Hepatocyte (in vitro differentiated cells): ENCODE measurements at regions not wholly inside any gene's neighbourhood (a gene's known extent, or its start where the extent isn't known, plus 50 kb on each side); places are given as distances from the start of the nearest gene placed in this dataset.

Experiments used
- DNase-seq: peaks from one replicate; pipeline ENCODE4 v3.0.0-alpha.2; 2016; ENCODE audit warnings: low spot score
- H2AFZ ChIP-seq: fragments of 200-600 bp; sonication (generic); 2 replicates; pipeline ENCODE4 v1.6.0; 2016; ENCODE audit warnings: antibody characterized with exemption, mild to moderate bottlenecking
- H3K27ac ChIP-seq: fragments of 200-600 bp; sonication (generic); 2 replicates; pipeline ENCODE4 v1.5.1; 2016; ENCODE audit warnings: mild to moderate bottlenecking
- H3K27me3 ChIP-seq: fragments of 200-600 bp; sonication (generic); 2 replicates; pipeline ENCODE4 v1.6.1; 2016
- H3K36me3 ChIP-seq: fragments of 200-600 bp; sonication (generic); replicated peaks from 2 replicates; pipeline ENCODE4 v1.5.1; 2016; ENCODE audit warnings: low read depth; ENCODE audit not compliant: insufficient read depth
- H3K4me1 ChIP-seq: fragments of 200-600 bp; sonication (generic); 2 replicates; pipeline ENCODE4 v1.5.1; 2016; ENCODE audit warnings: mild to moderate bottlenecking, moderate library complexity; ENCODE audit not compliant: insufficient read depth
- H3K4me2 ChIP-seq: fragments of 200-600 bp; sonication (generic); 2 replicates; pipeline ENCODE4 v1.6.0; 2016
- H3K4me3 ChIP-seq: fragments of 200-600 bp; sonication (generic); 2 replicates; pipeline ENCODE4 v1.5.1; 2016; ENCODE audit warnings: mild to moderate bottlenecking
- H3K79me2 ChIP-seq: fragments of 200-600 bp; sonication (generic); 2 replicates; pipeline ENCODE4 v1.6.0; 2017; ENCODE audit warnings: mild to moderate bottlenecking
- H3K9me2 ChIP-seq: fragments of 200-600 bp; sonication (generic); replicated peaks from 2 replicates; pipeline ENCODE4 v1.6.0; 2017; ENCODE audit warnings: mild to moderate bottlenecking; ENCODE audit not compliant: insufficient read depth
- H3K9me3 ChIP-seq: fragments of 200-600 bp; sonication (generic); 2 replicates; pipeline ENCODE4 v1.5.1; 2016; ENCODE audit warnings: low read depth, mild to moderate bottlenecking
- H4K20me1 ChIP-seq: fragments of 200-600 bp; sonication (generic); 2 replicates; pipeline ENCODE4 v1.6.0; 2016; ENCODE audit warnings: mild to moderate bottlenecking; ENCODE audit not compliant: insufficient read depth, poor library complexity, severe bottlenecking
- EZH2 ChIP-seq: fragments of 200-600 bp; sonication (generic); IDR thresholded peaks from 2 replicates; pipeline ENCODE4 v1.6.1; 2016; ENCODE audit warnings: antibody characterized with exemption, mild to moderate bottlenecking, borderline replicate concordance
- EZH2phosphoT487 ChIP-seq: fragments of 200-600 bp; sonication (generic); IDR thresholded peaks from one replicate; pipeline ENCODE4 v1.6.1; 2018; ENCODE audit warnings: antibody characterized with exemption, mild to moderate bottlenecking, low read depth, moderate library complexity; ENCODE audit not compliant: unreplicated experiment, severe bottlenecking
- WGBS: methylation state at CpG from one replicate; pipeline ENCODE4 v1.1.6; 2016; ENCODE audit warnings: low lambda C conversion rate; ENCODE audit errors: missing lambda C conversion rate; 5-methylcytosine and 5-hydroxymethylcytosine counted together
- TF ChIP-seq, protein P1 (sequence below): fragments of 200-600 bp; sonication (generic); IDR thresholded peaks from 2 replicates; pipeline ENCODE4 v1.5.1; 2016; ENCODE audit warnings: antibody characterized with exemption, mild to moderate bottlenecking; ENCODE audit not compliant: poor library complexity

DNA sequence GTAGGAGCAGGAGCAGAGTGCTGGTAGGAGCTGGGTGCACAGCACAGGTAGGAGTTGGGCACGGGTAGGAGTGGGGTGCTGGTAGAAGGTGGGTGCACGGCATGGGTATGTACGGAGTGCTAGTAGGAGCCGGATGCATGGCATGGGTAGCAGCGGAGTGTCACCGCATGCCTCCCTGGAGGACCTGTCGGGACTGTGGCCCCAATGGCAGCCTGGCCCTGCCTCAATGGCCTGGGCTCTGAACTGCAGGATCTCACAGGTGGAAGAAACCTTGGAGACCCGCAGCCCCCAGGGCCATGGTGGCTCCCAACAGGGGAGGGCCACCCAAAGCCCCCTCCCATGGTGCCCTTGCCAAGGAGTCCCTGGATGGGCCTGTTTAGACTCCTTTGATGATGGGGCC, 1146.0 kb downstream of the UQCRFS1 start:
- H3K36me3 ChIP-seq: no peaks in the 10 kb centered on the region
- no peaks in the 10 kb centered on the region for H3K9me3 ChIP-seq
- H3K27me3 ChIP-seq: no peaks in the 10 kb centered on the region
- H3K9me2 ChIP-seq: no peaks in the 10 kb centered on the region
- H2AFZ ChIP-seq: no peak overlapping the region
- H3K79me2 ChIP-seq: no peaks in the 10 kb centered on the region
- no peak overlapping the region for H3K4me3 ChIP-seq
- H3K27ac ChIP-seq: no peak overlapping the region
- H4K20me1 ChIP-seq: no peaks in the 10 kb centered on the region
- no peaks in the 10 kb centered on the region for H3K4me1 ChIP-seq
- TF ChIP-seq EZH2 (no peak), EZH2phosphoT487 (no peak)
- TF ChIP-seq, protein P1, sequence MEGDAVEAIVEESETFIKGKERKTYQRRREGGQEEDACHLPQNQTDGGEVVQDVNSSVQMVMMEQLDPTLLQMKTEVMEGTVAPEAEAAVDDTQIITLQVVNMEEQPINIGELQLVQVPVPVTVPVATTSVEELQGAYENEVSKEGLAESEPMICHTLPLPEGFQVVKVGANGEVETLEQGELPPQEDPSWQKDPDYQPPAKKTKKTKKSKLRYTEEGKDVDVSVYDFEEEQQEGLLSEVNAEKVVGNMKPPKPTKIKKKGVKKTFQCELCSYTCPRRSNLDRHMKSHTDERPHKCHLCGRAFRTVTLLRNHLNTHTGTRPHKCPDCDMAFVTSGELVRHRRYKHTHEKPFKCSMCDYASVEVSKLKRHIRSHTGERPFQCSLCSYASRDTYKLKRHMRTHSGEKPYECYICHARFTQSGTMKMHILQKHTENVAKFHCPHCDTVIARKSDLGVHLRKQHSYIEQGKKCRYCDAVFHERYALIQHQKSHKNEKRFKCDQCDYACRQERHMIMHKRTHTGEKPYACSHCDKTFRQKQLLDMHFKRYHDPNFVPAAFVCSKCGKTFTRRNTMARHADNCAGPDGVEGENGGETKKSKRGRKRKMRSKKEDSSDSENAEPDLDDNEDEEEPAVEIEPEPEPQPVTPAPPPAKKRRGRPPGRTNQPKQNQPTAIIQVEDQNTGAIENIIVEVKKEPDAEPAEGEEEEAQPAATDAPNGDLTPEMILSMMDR: no peak
- DNase-seq: peak; percentile 3
- no peak overlapping the region for H3K4me2 ChIP-seq
- WGBS: 95% methylated on average over 8 of the region's 8 CpGs

DNA sequence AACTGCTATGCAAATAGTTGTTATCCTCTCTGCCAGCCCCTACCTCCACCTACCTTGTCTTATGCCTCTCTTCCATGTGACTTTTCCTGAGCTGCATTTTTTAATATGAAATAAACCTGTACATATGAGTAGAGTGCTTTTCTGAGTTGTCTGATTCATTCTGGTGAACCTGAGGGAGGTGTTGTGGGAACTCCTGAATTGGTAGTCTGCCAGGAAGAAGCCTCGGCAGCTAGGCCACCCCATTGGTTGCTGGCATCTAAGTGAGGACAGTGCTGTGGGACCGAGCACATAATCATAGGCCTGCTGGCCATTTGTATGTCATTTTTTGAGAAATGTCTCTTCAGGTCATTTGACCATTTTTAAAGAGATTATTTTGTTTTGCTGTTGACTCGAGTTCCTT, 1146.8 kb downstream of the UQCRFS1 start:
- H3K9me3 ChIP-seq: no peaks in the 10 kb centered on the region
- no peak overlapping the region for H3K4me2 ChIP-seq
- H3K27ac ChIP-seq: no peak overlapping the region

GRCh38 chr19:28065026-28065425, 1147.9 kb downstream of the UQCRFS1 start:
- no peak overlapping the region for H2AFZ ChIP-seq
- 21% methylated on average over 1 of the region's 1 CpG for WGBS
- no peak overlapping the region for H3K4me3 ChIP-seq
- no peaks in the 10 kb centered on the region for H3K4me1 ChIP-seq
- no peaks in the 10 kb centered on the region for H3K27me3 ChIP-seq
- no peaks in the 10 kb centered on the region for H3K36me3 ChIP-seq
- no peak for DNase-seq
- H3K9me3 ChIP-seq: no peaks in the 10 kb centered on the region
- no peak overlapping the region for H3K4me2 ChIP-seq
- no peaks in the 10 kb centered on the region for H3K79me2 ChIP-seq
- H4K20me1 ChIP-seq: no peaks in the 10 kb centered on the region
- no peak for TF ChIP-seq EZH2phosphoT487
- TF ChIP-seq, protein P1: no peak
- no peak for TF ChIP-seq EZH2
- H3K9me2 ChIP-seq: no peaks in the 10 kb centered on the region
- H3K27ac ChIP-seq: no peak overlapping the region

More for the DNA sequence above, 1146.8 kb downstream of the UQCRFS1 start:
- Histone ChIP-seq H3K4me3 (no peak overlapping the region), H3K4me1 (no peaks in the 10 kb centered on the region), H4K20me1 (no peaks in the 10 kb centered on the region), H3K79me2 (no peaks in the 10 kb centered on the region), H3K27me3 (no peaks in the 10 kb centered on the region), H3K36me3 (no peaks in the 10 kb centered on the region), H2AFZ (no peak overlapping the region), H3K9me2 (no peaks in the 10 kb centered on the region)
- TF ChIP-seq EZH2 (no peak), EZH2phosphoT487 (no peak)
- TF ChIP-seq, protein P1: no peak
- WGBS: 88% methylated on average over 3 of the region's 3 CpGs
- DNase-seq: no peak

- no peak overlapping the region for H2AFZ ChIP-seq
- H3K4me3 ChIP-seq: no peak overlapping the region
- H3K27ac ChIP-seq: no peak overlapping the region
- no peaks in the 10 kb centered on the region for H3K27me3 ChIP-seq
- no peaks in the 10 kb centered on the region for H3K9me3 ChIP-seq
- H3K9me2 ChIP-seq: no peaks in the 10 kb centered on the region
- H3K4me1 ChIP-seq: no peaks in the 10 kb centered on the region
- 88% methylated on average over 2 of the region's 2 CpGs for WGBS
- H3K36me3 ChIP-seq: no peaks in the 10 kb centered on the region
- H4K20me1 ChIP-seq: no peaks in the 10 kb centered on the region
- no peak for DNase-seq
- H3K4me2 ChIP-seq: no peak overlapping the region
- H3K79me2 ChIP-seq: no peaks in the 10 kb centered on the region
- TF ChIP-seq EZH2phosphoT487 (no peak), EZH2 (no peak)
- TF ChIP-seq, protein P1: no peak
These were observed 1149.2 kb downstream of the UQCRFS1 start for GRCh38 chr19:28063702-28064101.
